AG04449 (cell line): ENCODE measurements at regions not wholly inside any gene's neighbourhood (a gene's known extent, or its start where the extent isn't known, plus 50 kb on each side); places are given as distances from the start of the nearest gene placed in this dataset.

Experiments
- CTCF ChIA-PET: fragments of 350-600 bp; formaldehyde crosslinking; extraction: SDS; loops from one replicate; lab custom pipeline; 2021; ENCODE audit warnings: antibody characterized with exemption; lab: Yijun Ruan, JAX
- POLR2A ChIA-PET: fragments of 400-600, 350-600 bp; formaldehyde crosslinking; extraction: SDS; loops from one replicate; lab custom pipeline; 2020; ENCODE audit warnings: antibody characterized with exemption, inconsistent platforms; lab: Yijun Ruan, JAX
- DNase-seq: peaks from one replicate; pipeline ENCODE4 v3.0.0-alpha.2; 2010; ENCODE audit warnings: low read depth, low spot score
- H3K4me3 ChIP-seq: 2 replicates; pipeline ENCODE4 v1.5.1; 2011; ENCODE audit warnings: low read depth, mild to moderate bottlenecking, control low read depth, low read length
- CTCF ChIP-seq: IDR thresholded peaks from one replicate; pipeline ENCODE4 v1.5.1; 2011; ENCODE audit warnings: mild to moderate bottlenecking, moderate library complexity, low read length, control low read depth, inconsistent platforms; ENCODE audit not compliant: insufficient read depth; ENCODE audit errors: missing control alignments

- TF ChIP-seq CTCF = no peak
- DNase-seq = no peak
- POLR2A ChIA-PET = no interaction called here
- no peak overlapping the region for H3K4me3 ChIP-seq
- CTCF ChIA-PET = no interaction called here
Observed at GRCh38 chr9:93390953-93391515, 60.5 kb upstream of the FAM120A start.

- no peak for DNase-seq
- no peak overlapping the region for H3K4me3 ChIP-seq
- ChIA-PET CTCF (no interaction called here), POLR2A (no interaction called here)
- no peak for TF ChIP-seq CTCF
Observed at GRCh38 chr9:93391898-93392297, 59.6 kb upstream of the FAM120A start.

GRCh38 chr9:93392974-93393373, 58.5 kb upstream of the FAM120A start:
- no peak overlapping the region for H3K4me3 ChIP-seq
- TF ChIP-seq CTCF = no peak
- no peak for DNase-seq
- ChIA-PET POLR2A (no interaction called here), CTCF (no interaction called here)
